Thyroid gland (tissue), 4 donors: ENCODE measurements at regions not wholly inside any gene's neighbourhood (a gene's known extent, or its start where the extent isn't known, plus 50 kb on each side); places are given as distances from the start of the nearest gene placed in this dataset.

Experiments used
- POLR2A ChIP-seq, 2 donors: fragments of 450-650 bp; IDR thresholded peaks; one replicate each; pipeline ENCODE4 v1.6.1; 2017; ENCODE audit warnings: antibody characterized with exemption in 2 of 2, mild to moderate bottlenecking in 2 of 2, moderate library complexity in 1 of 2
- TF ChIP-seq, protein P1 (sequence below), 6 experiments: fragments of 200-600 bp in 3 of 6; fragments of 450-650 bp in 3 of 6; sonication (generic) in 3 of 6; IDR thresholded peaks; one replicate each; pipeline ENCODE4 v1.5.1; 2016 to 2019; ENCODE audit warnings: antibody characterized with exemption in 6 of 6, mild to moderate bottlenecking in 2 of 6, inconsistent platforms in 1 of 6, moderate library complexity in 1 of 6

DNA sequence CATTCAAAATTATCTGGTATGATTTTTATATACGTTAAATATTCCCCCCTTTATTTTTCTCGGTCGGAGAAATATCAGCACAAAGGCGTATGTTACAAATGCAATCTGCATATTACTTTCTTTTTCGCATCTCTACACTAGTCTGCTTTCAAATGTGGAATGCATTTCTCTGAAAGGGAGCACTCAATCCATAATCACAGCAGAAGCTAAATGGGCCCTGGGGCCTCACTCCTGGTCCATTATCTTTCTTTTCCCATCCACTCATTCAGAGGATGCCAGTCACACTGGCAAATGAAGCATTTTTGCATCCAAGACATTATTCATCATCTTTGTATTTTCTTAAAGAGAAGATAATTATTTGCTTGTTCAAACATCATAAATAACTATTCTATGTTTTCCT is 295.2 kb upstream of the LRP1B start:
- no peak for TF ChIP-seq POLR2A (IDR thresholded peaks at IDR 0.05)
- TF ChIP-seq, protein P1, sequence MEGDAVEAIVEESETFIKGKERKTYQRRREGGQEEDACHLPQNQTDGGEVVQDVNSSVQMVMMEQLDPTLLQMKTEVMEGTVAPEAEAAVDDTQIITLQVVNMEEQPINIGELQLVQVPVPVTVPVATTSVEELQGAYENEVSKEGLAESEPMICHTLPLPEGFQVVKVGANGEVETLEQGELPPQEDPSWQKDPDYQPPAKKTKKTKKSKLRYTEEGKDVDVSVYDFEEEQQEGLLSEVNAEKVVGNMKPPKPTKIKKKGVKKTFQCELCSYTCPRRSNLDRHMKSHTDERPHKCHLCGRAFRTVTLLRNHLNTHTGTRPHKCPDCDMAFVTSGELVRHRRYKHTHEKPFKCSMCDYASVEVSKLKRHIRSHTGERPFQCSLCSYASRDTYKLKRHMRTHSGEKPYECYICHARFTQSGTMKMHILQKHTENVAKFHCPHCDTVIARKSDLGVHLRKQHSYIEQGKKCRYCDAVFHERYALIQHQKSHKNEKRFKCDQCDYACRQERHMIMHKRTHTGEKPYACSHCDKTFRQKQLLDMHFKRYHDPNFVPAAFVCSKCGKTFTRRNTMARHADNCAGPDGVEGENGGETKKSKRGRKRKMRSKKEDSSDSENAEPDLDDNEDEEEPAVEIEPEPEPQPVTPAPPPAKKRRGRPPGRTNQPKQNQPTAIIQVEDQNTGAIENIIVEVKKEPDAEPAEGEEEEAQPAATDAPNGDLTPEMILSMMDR (IDR thresholded peaks at IDR 0.05): no peak
